Uterus (tissue), 3 donors: ENCODE measurements at regions not wholly inside any gene's neighbourhood (a gene's known extent, or its start where the extent isn't known, plus 50 kb on each side); places are given as distances from the start of the nearest gene placed in this dataset.

Experiments used
- DNase-seq, 2 donors: peaks; one replicate each; pipeline ENCODE4 v3.0.0-alpha.2; 2019 to 2020
- H3K27ac ChIP-seq, 2 donors: fragments of 200-600 bp; sonication (generic); 1 replicate in 1 of 2; 2 replicates in 1 of 2; pipeline ENCODE4 v1.5.1; 2016 to 2018
- H3K27me3 ChIP-seq, 2 donors: fragments of 200-600 bp; sonication (generic); one replicate each; pipeline ENCODE4 v1.5.1; 2018 to 2019; ENCODE audit warnings: control low read depth in 1 of 2
- H3K36me3 ChIP-seq, 2 donors: fragments of 200-600 bp; sonication (generic); one replicate each; pipeline ENCODE4 v1.5.1; 2019; ENCODE audit warnings: control low read depth in 1 of 2
- H3K4me1 ChIP-seq, 2 donors: fragments of 200-600 bp; sonication (generic); one replicate each; pipeline ENCODE4 v1.5.1; 2018 to 2019; ENCODE audit warnings: control low read depth in 1 of 2
- H3K4me3 ChIP-seq, 2 donors: fragments of 200-600 bp; sonication (generic); 1 replicate in 1 of 2; 2 replicates in 1 of 2; pipeline ENCODE4 v1.5.1; 2018 to 2019; ENCODE audit warnings: mild to moderate bottlenecking in 1 of 2
- H3K9me3 ChIP-seq, 2 donors: fragments of 200-600 bp; sonication (generic); one replicate each; pipeline ENCODE4 v1.5.1; 2019; ENCODE audit warnings: control low read depth in 1 of 2
- CTCF ChIP-seq, 4 experiments: fragments of 200-600 bp in 2 of 4; fragments of 450-650 bp in 2 of 4; sonication (generic) in 2 of 4; IDR thresholded peaks; one replicate each; pipeline ENCODE4 v1.5.1; 2016 to 2019; ENCODE audit warnings: antibody characterized with exemption in 4 of 4, mild to moderate bottlenecking in 2 of 4, moderate library complexity in 1 of 4
- POLR2A ChIP-seq, 2 donors: fragments of 450-650 bp; IDR thresholded peaks; one replicate each; pipeline ENCODE4 v1.6.1; 2016; ENCODE audit warnings: antibody characterized with exemption in 2 of 2, mild to moderate bottlenecking in 1 of 2, moderate library complexity in 1 of 2
- intact Hi-C: fragments of 100-400 bp; cut with DNase I; formaldehyde crosslinking; loops from one replicate; pipeline ENCODE4 v1.15.1; 2023; ENCODE audit warnings: low total_unique reads
- donor health status: DM: yes; HTN: yes; CAD: no.

GRCh38 chr17:33798308-33798707 lies 456.8 kb upstream of the CCL2 start:
- H3K27ac ChIP-seq: no peak overlapping the region
- no peaks in the 10 kb centered on the region for H3K36me3 ChIP-seq
- H3K27me3 ChIP-seq: no peaks in the 10 kb centered on the region
- H3K4me3 ChIP-seq: no peak overlapping the region
- TF ChIP-seq CTCF (IDR thresholded peaks at IDR 0.05) (no peak), POLR2A (IDR thresholded peaks at IDR 0.05) (no peak)
- intact Hi-C loops: no loop called here
- DNase-seq: no peak
- no peaks in the 10 kb centered on the region for H3K4me1 ChIP-seq
- no peaks in the 10 kb centered on the region for H3K9me3 ChIP-seq

- Histone ChIP-seq H3K4me3 (no peak overlapping the region), H3K9me3 (no peaks in the 10 kb centered on the region), H3K27ac (no peak overlapping the region), H3K27me3 (no peaks in the 10 kb centered on the region), H3K36me3 (no peaks in the 10 kb centered on the region), H3K4me1 (no peaks in the 10 kb centered on the region)
- DNase-seq: no peak
- intact Hi-C loops: no loop called here
- TF ChIP-seq POLR2A (IDR thresholded peaks at IDR 0.05) (no peak), CTCF (IDR thresholded peaks at IDR 0.05) (no peak)
Observed at GRCh38 chr17:33802349-33803198, 452.5 kb upstream of the CCL2 start.

GRCh38 chr17:33803199-33803685 lies 451.8 kb upstream of the CCL2 start:
- no peak for DNase-seq
- no peaks in the 10 kb centered on the region for H3K36me3 ChIP-seq
- intact Hi-C loops: no loop called here
- H3K27ac ChIP-seq: no peak overlapping the region
- no peaks in the 10 kb centered on the region for H3K4me1 ChIP-seq
- H3K4me3 ChIP-seq: no peak overlapping the region
- no peaks in the 10 kb centered on the region for H3K9me3 ChIP-seq
- TF ChIP-seq CTCF (IDR thresholded peaks at IDR 0.05) (no peak), POLR2A (IDR thresholded peaks at IDR 0.05) (no peak)
- no peaks in the 10 kb centered on the region for H3K27me3 ChIP-seq

- DNase-seq: no peak
- Histone ChIP-seq H3K9me3 (no peaks in the 10 kb centered on the region), H3K27ac (no peak overlapping the region), H3K4me3 (no peak overlapping the region), H3K4me1 (no peaks in the 10 kb centered on the region), H3K36me3 (no peaks in the 10 kb centered on the region), H3K27me3 (no peaks in the 10 kb centered on the region)
- intact Hi-C loops: no loop called here
- TF ChIP-seq CTCF (IDR thresholded peaks at IDR 0.05) (no peak), POLR2A (IDR thresholded peaks at IDR 0.05) (no peak)
Observed at GRCh38 chr17:33803686-33804085, 451.4 kb upstream of the CCL2 start.

GRCh38 chr17:33804401-33804800 lies 450.7 kb upstream of the CCL2 start:
- no peaks in the 10 kb centered on the region for H3K36me3 ChIP-seq
- no peaks in the 10 kb centered on the region for H3K27me3 ChIP-seq
- no peak overlapping the region for H3K4me3 ChIP-seq
- TF ChIP-seq POLR2A (IDR thresholded peaks at IDR 0.05) (no peak), CTCF (IDR thresholded peaks at IDR 0.05) (no peak)
- intact Hi-C loops: no loop called here
- no peaks in the 10 kb centered on the region for H3K9me3 ChIP-seq
- no peak for DNase-seq
- no peak overlapping the region for H3K27ac ChIP-seq
- H3K4me1 ChIP-seq: no peaks in the 10 kb centered on the region
